Spleen (tissue), 7 donors: ENCODE measurements at regions not wholly inside any gene's neighbourhood (a gene's known extent, or its start where the extent isn't known, plus 50 kb on each side); places are given as distances from the start of the nearest gene placed in this dataset.

Source experiments
- CTCF ChIP-seq, 11 experiments: fragments of 200-600 bp in 7 of 11; fragments of 450-650 bp in 4 of 11; sonication (generic) in 4 of 11; IDR thresholded peaks in 8 of 11; conservative IDR thresholded peaks in 3 of 11; 1 replicate in 7 of 11; 2 replicates in 4 of 11; pipeline versions ENCODE4 v1.4.0 to v1.8.0; 2016 to 2021; ENCODE audit warnings: antibody characterized with exemption in 11 of 11, inconsistent platforms in 4 of 11, mild to moderate bottlenecking in 1 of 11
- POLR2A ChIP-seq, 3 donors: fragments of 450-650 bp; IDR thresholded peaks; one replicate each; pipeline ENCODE4 v1.5.1; 2017; ENCODE audit warnings: antibody characterized with exemption in 3 of 3, mild to moderate bottlenecking in 1 of 3
- POLR2AphosphoS5 ChIP-seq, 3 donors: sonication (generic); formaldehyde crosslinking; IDR thresholded peaks; one replicate each; pipeline ENCODE4 v1.5.1; 2017; ENCODE audit warnings: antibody characterized with exemption in 3 of 3
- donor health status: DM: no; HTN: no; CAD: no; lungs with moderate emphysema.
- donor health status: DM: no; HTN: no; CAD: no.
- donor health status: DM: no; HTN: no; CAD: no.

- TF ChIP-seq CTCF (IDR thresholded peaks at IDR 0.05 in 8 of 11, conservative IDR thresholded peaks at IDR 0.05 in 3 of 11) (no peak), POLR2A (IDR thresholded peaks at IDR 0.05) (no peak), POLR2AphosphoS5 (IDR thresholded peaks at IDR 0.05) (no peak)
Measured at GRCh38 chr18:22709288-22710060, 223.7 kb upstream of the RBBP8 start.
